Activated naive CD4-positive, alpha-beta T cell treated with anti-CD3 and anti-CD28 coated beads for 36 hours (primary cell): ENCODE measurements at regions not wholly inside any gene's neighbourhood (a gene's known extent, or its start where the extent isn't known, plus 50 kb on each side); places are given as distances from the start of the nearest gene placed in this dataset.

Experiments
- CTCF ChIA-PET: fragments of 350-600 bp; sonication (Branson Sonifier 250); formaldehyde crosslinking; loops from one replicate; lab custom pipeline; 2021; ENCODE audit warnings: antibody characterized with exemption; lab: Charles Lee
- DNase-seq: peaks from one replicate; pipeline ENCODE4 v3.0.0-alpha.2; 2020
- H3K27ac Mint-ChIP-seq: one replicate; pipeline ENCODE4 v1.8.0; 2021; ENCODE audit warnings: mild to moderate bottlenecking, mixed read lengths
- H3K27me3 Mint-ChIP-seq: one replicate; pipeline ENCODE4 v1.8.0; 2021; ENCODE audit warnings: low read depth, mixed read lengths
- H3K36me3 Mint-ChIP-seq: one replicate; pipeline ENCODE4 v1.8.0; 2021; ENCODE audit warnings: low read depth, mixed read lengths
- H3K4me1 Mint-ChIP-seq: one replicate; pipeline ENCODE4 v1.8.0; 2021; ENCODE audit warnings: low read depth, mixed read lengths
- H3K4me3 Mint-ChIP-seq: one replicate; pipeline ENCODE4 v1.8.0; 2021; ENCODE audit warnings: mild to moderate bottlenecking, moderate library complexity, mixed read lengths
- H3K9me3 Mint-ChIP-seq: one replicate; pipeline ENCODE4 v1.8.0; 2021; ENCODE audit warnings: mixed read lengths
- intact Hi-C: fragments of 100-400 bp; cut with micrococcal nuclease; formaldehyde crosslinking; loops from one replicate; pipeline ENCODE4 v1.15.1; 2023

DNA sequence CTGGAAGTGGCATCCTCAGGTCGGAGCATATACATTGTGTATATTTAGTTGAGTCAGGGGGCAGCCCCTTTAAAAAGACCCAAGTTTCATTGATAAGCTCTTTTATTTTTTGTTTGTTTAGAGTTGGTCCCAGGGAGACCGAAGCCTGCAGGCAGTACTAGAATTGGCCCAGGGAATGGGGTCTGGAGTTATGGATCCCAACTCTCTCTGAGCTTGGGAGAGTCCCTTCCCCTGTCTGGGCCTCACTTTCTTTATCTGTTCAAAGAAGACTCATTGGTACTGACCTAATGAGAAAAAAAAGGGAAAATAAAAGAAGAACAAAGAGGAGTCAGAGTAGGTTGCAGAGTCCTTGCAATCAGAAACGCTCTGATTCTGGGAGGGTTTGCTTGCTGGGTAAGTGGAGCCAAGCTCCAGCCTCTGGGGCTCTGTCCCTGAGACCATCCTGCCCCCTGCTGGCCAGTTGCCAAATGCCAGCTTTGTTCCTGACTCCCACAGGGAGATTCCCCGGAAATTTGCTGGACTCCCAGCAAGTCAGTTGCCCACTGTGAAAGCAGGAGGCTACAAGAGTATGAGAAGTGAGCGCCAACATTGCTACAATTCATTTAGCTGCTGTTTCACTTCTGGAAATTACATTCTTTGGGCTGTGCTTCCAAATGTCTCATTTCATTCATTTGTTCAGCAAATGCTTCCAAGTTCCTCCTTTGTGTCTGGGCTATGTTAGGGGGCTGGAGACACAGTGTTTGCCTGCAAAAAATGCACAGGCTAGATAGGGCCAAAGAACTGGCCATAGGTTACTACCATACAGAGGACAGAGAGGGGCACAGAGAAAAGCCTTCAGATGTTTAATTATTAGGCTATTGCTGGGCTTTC is 156.2 kb downstream of the MELK start:
- Mint-ChIP-seq H3K27me3 (no peaks in the 10 kb centered on the region), H3K4me3 (no peak overlapping the region), H3K4me1 (no peaks in the 10 kb centered on the region), H3K27ac (no peak overlapping the region), H3K36me3 (no peaks in the 10 kb centered on the region), H3K9me3 (no peaks in the 10 kb centered on the region)
- peak; percentile 83 for DNase-seq
- CTCF ChIA-PET = interaction anchor here (0.5 to 2.7 kb wide), 39 partner anchors 10 to 683 kb away, joined by 3 to 21 read pairs (median 3); partner anchors contain the start of gene CLTA
- intact Hi-C loops = loop anchor here (1.0 to 10.0 kb wide), 5 partner anchors 96 to 539 kb away; partner anchors contain the start of genes CLTA and MELK

DNA sequence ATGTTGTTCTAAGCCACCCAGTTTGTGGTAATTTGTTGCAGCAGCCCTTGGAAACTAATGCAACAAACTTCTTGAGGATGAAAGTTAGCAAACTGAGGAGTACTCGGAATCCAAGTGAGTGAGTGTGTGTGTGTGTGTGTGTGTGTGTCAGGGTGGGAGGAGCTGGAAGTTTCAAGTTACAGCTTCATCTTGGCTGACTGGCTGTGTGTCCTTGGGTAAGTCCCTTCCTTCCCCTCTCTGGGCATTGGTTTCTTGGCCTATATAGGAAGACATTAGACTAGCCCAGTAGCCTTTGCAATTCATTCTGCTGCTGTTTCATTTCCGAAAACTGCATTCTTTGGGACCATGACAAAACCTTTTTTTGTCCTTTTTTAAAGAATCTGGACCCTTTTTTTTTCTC is 157.2 kb downstream of the MELK start:
- no peaks in the 10 kb centered on the region for H3K27me3 Mint-ChIP-seq
- no peak for DNase-seq
- H3K27ac Mint-ChIP-seq = no peak overlapping the region
- intact Hi-C loops = loop anchor here (1.0 to 10.0 kb wide), 5 partner anchors 97 to 540 kb away; partner anchors contain the start of genes CLTA and MELK
- H3K4me3 Mint-ChIP-seq = no peak overlapping the region
- no peaks in the 10 kb centered on the region for H3K36me3 Mint-ChIP-seq
- H3K9me3 Mint-ChIP-seq = no peaks in the 10 kb centered on the region
- no peaks in the 10 kb centered on the region for H3K4me1 Mint-ChIP-seq
- CTCF ChIA-PET = interaction anchor here (1.0 to 2.7 kb wide), 6 partner anchors 15 to 396 kb away, joined by 3 to 21 read pairs (median 4); no protein-coding TSS in a partner anchor

DNA sequence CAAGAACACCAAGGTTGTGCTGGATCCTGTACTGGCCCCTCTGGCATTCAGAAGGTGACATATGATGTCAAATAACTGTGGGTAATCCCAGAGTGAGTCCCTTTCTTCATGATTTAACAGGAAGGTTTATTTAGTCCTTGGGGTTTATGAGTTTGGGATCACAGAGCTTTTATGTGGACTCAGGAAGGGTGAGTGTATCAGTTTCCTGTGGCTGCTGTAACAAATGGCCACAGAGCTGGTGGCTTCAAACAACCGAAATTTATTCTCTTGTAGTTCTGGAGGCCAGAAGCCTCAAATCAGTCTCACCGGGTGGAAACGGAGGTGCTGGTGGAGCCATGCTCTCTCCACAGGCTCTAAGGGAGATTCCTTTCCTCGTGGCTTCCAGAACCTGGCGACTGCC is 157.7 kb downstream of the MELK start:
- Mint-ChIP-seq H3K36me3 (no peaks in the 10 kb centered on the region), H3K27me3 (no peaks in the 10 kb centered on the region), H3K9me3 (no peaks in the 10 kb centered on the region), H3K4me1 (no peaks in the 10 kb centered on the region), H3K27ac (no peak overlapping the region), H3K4me3 (no peak overlapping the region)
- CTCF ChIA-PET = interaction anchor here (1.0 to 2.7 kb wide), 3 partner anchors 98 to 323 kb away, joined by 3 to 21 read pairs (median 3); no protein-coding TSS in a partner anchor
- intact Hi-C loops = no loop called here
- no peak for DNase-seq

DNA sequence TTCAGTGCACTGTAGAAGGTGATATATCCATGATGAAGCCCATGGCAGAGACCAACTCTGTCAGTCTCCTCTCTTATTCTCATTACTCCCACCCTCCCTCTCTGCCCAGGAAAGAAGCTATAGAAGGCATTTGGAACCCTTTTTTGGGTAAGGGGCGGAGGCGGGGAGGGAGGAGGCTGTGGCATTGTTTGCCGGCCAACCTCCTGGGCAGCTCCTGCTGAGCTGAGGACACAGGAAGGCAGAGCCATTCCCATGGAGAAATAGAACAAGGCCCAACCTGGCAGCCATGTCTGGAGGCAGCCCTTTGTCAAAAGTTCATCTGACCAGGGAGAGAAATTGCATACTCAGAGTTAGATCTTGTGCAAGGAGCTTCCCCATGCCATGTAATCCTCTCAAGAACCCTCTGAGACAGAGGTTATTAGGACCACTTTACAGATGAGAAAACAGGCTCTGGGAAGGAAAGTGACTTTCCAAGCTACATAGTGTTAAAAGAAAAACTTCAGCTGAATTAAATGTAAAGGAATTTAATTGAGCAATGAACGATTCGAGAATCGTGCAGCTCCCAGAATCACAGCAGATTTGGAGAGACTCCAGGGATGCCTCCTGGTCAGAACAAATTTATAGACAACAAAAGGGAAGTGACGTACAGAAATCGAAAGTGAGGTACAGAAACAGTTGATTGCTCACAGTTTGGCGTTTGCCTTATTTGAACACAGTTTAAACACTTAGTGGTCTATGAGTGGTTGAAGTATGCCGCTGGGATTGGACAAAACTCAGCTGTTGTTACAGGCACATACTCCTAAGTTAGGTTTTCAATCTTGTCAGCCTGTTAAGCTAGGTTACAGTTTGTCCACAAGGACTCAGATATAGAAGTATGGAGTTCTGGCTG is 158.6 kb downstream of the MELK start:
- DNase-seq = no peak
- Mint-ChIP-seq H3K4me1 (no peaks in the 10 kb centered on the region), H3K9me3 (no peaks in the 10 kb centered on the region), H3K27me3 (no peaks in the 10 kb centered on the region), H3K36me3 (no peaks in the 10 kb centered on the region), H3K4me3 (no peak overlapping the region), H3K27ac (no peak overlapping the region)
- intact Hi-C loops = no loop called here
- CTCF ChIA-PET = interaction anchor here (1.0 to 1.1 kb wide), 2 partner anchors 99 to 119 kb away, joined by 3 read pairs; no protein-coding TSS in a partner anchor

DNA sequence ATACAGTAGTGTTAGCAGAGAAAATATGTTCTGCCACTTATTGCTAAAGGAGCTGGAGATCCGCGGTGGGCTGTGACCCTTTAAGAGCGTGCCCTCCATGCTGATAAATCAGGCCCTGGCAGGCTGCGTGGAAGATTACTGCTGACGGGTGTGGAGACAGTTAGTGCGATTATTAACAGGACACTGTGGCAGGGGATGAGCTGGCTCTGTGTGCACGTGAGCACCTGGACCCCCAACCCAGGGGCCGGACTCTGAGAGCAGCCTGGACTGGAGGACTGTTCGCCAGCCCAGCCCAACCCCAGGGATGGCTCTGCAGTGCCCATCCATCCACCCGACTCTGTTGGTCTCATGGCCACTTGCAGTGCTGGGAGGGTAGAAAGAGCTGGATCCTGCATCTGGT is 162.0 kb downstream of the MELK start:
- no peak overlapping the region for H3K27ac Mint-ChIP-seq
- no peaks in the 10 kb centered on the region for H3K4me1 Mint-ChIP-seq
- H3K27me3 Mint-ChIP-seq = peaks cover 9% of the 10 kb centered on the region
- CTCF ChIA-PET = no interaction called here
- no peaks in the 10 kb centered on the region for H3K36me3 Mint-ChIP-seq
- intact Hi-C loops = no loop called here
- no peak overlapping the region for H3K4me3 Mint-ChIP-seq
- no peak for DNase-seq
- H3K9me3 Mint-ChIP-seq = no peaks in the 10 kb centered on the region

DNA sequence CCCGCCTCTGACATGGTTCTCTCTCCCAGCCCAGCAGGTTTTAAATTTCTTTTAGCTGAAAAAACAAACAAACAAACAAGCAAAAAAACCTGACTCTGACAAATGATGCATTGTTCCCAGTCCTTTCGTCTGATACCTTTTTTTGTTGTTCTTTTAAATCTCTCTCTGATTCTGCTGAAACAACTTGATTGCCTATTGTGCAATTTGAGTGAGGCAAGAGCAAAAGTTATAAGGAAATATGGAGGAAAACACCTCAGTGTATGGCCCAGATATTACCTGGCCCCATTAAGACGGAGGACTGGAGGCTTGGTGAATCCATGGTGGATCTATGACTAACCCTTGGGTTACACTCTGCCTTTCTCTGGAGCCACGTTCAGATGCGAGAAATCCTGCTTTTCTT is 164.0 kb downstream of the MELK start:
- Mint-ChIP-seq H3K9me3 (no peaks in the 10 kb centered on the region), H3K27ac (no peak overlapping the region), H3K27me3 (peaks cover 26% of the 10 kb centered on the region), H3K36me3 (no peaks in the 10 kb centered on the region), H3K4me1 (peaks cover 2% of the 10 kb centered on the region), H3K4me3 (no peak overlapping the region)
- intact Hi-C loops = no loop called here
- no peak for DNase-seq
- CTCF ChIA-PET = no interaction called here

DNA sequence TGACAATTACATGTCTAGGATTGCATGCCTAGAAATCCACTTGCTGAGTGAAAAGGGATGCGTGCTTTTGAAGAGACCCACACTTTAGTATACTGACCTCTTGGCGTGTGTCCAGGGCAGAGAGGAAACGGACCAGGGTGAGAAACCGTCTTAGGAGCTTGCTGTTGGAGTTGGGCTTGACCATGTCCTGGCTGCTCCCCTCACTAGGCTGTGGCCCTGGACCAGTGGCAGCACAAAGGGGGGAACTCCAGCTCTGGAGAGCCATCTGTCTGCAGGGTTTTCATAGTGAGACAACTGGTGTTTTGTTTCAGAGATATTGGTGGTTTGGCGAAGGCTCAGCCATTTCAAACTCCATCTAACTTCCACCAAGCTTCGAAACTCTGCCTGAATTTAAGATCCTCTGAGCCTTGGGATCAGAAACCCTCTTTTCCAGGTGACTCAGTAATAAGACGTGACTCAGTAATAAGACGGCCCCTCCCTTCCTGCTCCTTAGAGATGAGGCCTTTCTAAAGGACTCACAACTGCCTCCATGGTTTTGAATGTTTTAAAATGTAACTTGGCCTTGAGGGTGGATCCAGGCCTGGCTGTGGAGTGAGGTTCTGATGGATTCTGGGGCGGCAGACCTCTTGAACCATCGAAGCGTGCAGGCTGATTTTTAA is 165.8 kb downstream of the MELK start:
- CTCF ChIA-PET = interaction anchor here (1.6 kb wide), 1 partner anchor 10 kb away, joined by 7 read pairs; no protein-coding TSS in a partner anchor
- Mint-ChIP-seq H3K9me3 (no peaks in the 10 kb centered on the region), H3K27me3 (peaks cover 28% of the 10 kb centered on the region), H3K27ac (no peak overlapping the region), H3K4me1 (peaks cover 2% of the 10 kb centered on the region), H3K4me3 (no peak overlapping the region), H3K36me3 (no peaks in the 10 kb centered on the region)
- intact Hi-C loops = no loop called here
- DNase-seq = no peak

DNA sequence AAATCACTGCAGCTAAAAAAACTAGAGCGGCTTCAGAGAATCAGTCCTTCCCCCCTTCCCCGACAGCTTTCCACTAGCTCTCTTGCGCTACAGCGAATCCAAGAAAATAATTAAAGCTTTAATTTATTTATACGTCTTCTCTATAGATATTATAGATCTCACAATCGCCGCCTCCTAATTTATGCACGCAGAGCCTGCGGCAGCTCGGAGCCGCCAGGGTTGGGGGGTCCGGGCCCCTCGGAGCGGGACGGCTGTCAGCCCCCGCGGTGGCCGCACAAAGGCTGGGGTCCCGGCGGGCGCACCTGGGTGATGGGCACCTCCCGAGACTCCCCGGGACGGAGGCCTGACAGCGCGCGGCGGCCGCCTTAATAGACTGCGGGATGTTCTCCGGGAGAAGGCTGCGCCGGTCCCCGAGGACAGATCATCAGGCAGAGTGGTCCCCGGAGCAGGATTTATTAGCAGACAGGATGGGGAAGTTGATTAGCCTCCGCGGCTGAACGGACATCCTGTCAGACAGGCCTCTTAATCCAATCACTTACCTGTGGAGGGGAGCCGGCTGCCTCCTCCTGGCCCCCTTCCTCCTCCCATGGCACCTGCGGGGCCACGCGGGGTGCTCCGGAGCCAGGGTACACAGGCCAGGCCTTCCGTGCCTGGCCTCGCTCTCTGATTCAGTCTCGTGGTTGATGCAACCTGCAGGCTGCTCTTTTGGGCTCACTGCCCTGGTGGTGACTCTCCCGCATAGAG is 166.8 kb downstream of the MELK start:
- H3K4me1 Mint-ChIP-seq = peaks cover 2% of the 10 kb centered on the region
- H3K9me3 Mint-ChIP-seq = no peaks in the 10 kb centered on the region
- intact Hi-C loops = no loop called here
- H3K27me3 Mint-ChIP-seq = peaks cover 28% of the 10 kb centered on the region
- H3K27ac Mint-ChIP-seq = no peak overlapping the region
- H3K36me3 Mint-ChIP-seq = no peaks in the 10 kb centered on the region
- CTCF ChIA-PET = interaction anchor here (0.6 to 1.6 kb wide), 2 partner anchors 11 to 634 kb away, joined by 3 to 7 read pairs; no protein-coding TSS in a partner anchor
- H3K4me3 Mint-ChIP-seq = no peak overlapping the region
- no peak for DNase-seq

DNA sequence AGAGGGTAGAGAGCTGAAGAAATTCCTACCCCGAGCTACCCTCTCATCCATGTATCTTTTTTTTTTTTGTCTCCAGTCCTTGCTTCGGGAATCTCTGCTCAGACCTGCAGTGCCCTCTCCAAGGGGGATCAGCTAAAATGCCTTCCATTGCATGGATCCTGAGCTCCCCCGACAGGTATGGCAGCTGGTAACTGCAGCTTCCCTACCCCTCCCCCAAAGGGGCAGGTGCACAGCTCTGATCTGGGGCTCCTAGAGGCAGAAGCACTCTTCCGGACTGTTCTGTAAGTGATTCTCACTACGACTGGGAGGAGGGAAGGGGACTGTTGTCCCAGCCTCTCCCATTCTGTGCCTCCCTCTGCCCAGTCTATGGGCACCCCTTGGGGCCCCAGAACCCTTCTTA is 169.6 kb downstream of the MELK start:
- DNase-seq = no peak
- Mint-ChIP-seq H3K27ac (no peak overlapping the region), H3K4me3 (no peak overlapping the region), H3K36me3 (no peaks in the 10 kb centered on the region), H3K9me3 (no peaks in the 10 kb centered on the region), H3K27me3 (peaks cover 42% of the 10 kb centered on the region), H3K4me1 (peaks cover 2% of the 10 kb centered on the region)
- CTCF ChIA-PET = interaction anchor here (1.0 kb wide), 1 partner anchor 24 kb away, joined by 3 read pairs; no protein-coding TSS in a partner anchor
- intact Hi-C loops = no loop called here

DNA sequence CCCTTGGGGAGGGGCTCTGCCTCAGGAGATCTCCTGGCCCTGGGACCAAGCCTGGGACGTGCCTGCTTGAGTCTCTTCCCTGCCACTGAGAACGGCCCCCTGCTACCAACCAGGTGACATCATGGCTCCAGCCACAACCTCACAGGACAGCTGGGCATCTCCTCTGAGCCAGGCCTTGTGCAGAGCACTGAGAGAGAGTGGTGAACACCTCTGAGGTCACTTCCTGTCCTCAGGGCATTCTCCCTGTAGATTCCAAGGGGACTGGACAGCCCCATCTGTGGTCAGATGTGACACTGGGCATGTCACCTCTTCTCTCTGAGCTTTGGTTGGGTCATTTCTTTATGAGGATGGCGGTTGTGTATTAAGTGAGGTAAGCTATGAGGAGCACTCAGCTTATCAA is 172.0 kb downstream of the MELK start:
- peaks cover 2% of the 10 kb centered on the region for H3K4me1 Mint-ChIP-seq
- DNase-seq = no peak
- intact Hi-C loops = no loop called here
- peaks cover 47% of the 10 kb centered on the region for H3K27me3 Mint-ChIP-seq
- H3K9me3 Mint-ChIP-seq = no peaks in the 10 kb centered on the region
- no peaks in the 10 kb centered on the region for H3K36me3 Mint-ChIP-seq
- CTCF ChIA-PET = interaction anchor here (1.4 kb wide), 1 partner anchor 15 kb away, joined by 4 read pairs; no protein-coding TSS in a partner anchor
- H3K4me3 Mint-ChIP-seq = no peak overlapping the region
- H3K27ac Mint-ChIP-seq = no peak overlapping the region

DNA sequence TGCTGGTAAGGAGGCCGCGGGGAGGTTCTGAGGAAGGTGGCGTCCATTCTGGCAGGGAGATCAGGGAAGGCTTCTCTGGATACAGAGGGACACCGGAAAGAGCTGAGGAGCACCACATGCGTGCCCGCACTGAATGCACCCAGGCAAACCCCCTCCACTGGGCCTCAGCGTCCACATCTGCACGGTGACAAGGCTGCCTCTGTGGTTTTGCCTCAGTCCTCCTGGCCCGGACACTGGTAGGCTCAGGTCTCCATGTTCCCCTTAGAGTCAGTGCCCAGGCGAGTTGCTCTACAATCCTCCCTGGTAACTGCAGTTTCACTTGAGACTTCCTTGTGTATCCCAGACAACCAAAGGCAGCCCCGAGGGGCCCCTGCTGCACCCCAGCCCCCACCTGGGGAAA is 173.3 kb downstream of the MELK start:
- Mint-ChIP-seq H3K4me3 (no peak overlapping the region), H3K27ac (no peak overlapping the region), H3K4me1 (no peaks in the 10 kb centered on the region), H3K9me3 (no peaks in the 10 kb centered on the region), H3K36me3 (no peaks in the 10 kb centered on the region), H3K27me3 (peaks cover 37% of the 10 kb centered on the region)
- intact Hi-C loops = no loop called here
- no peak for DNase-seq
- CTCF ChIA-PET = no interaction called here
